H1 (cell line): ENCODE measurements at regions not wholly inside any gene's neighbourhood (a gene's known extent, or its start where the extent isn't known, plus 50 kb on each side); places are given as distances from the start of the nearest gene placed in this dataset.

ENCODE experiments used
- CTCF ChIA-PET: fragments of 300-600 bp; sonication (Branson Sonifier 250); formaldehyde crosslinking; loops from one replicate; lab custom pipeline; 2021; ENCODE audit not compliant: partially characterized antibody; lab: Charles Lee
- POLR2A ChIA-PET: fragments of 300-600 bp; sonication (Branson Sonifier 250); formaldehyde crosslinking; loops from one replicate; lab custom pipeline; 2021; ENCODE audit warnings: inconsistent platforms; ENCODE audit not compliant: partially characterized antibody; lab: Charles Lee
- DNase-seq, 2 experiments: peaks; one replicate each; pipeline versions ENCODE4 v3.0.0 to v3.0.0-alpha.2; 2010 to 2022; ENCODE audit warnings: low spot score in 2 of 2, low read depth in 1 of 2, mixed read lengths in 1 of 2
- FAIRE-seq: peaks from 2 replicates; lab custom pipeline; 2011; peaks lifted over from hg19 to GRCh38; lab: Jason Lieb, UNC
- H2AFZ ChIP-seq: 2 replicates; pipeline ENCODE4 v1.8.1; 2012; ENCODE audit warnings: low read length, inconsistent platforms
- H2AK5ac ChIP-seq: 2 replicates; pipeline ENCODE4 v1.6.1; 2013; ENCODE audit warnings: low read depth, low read length
- H2BK120ac ChIP-seq: replicated peaks from 2 replicates; pipeline ENCODE3; 2013; ENCODE audit warnings: low read depth, low read length, inconsistent platforms
- H2BK12ac ChIP-seq: 2 replicates; pipeline ENCODE4 v1.6.1; 2013; ENCODE audit warnings: low read depth, low read length
- H2BK15ac ChIP-seq: 2 replicates; pipeline ENCODE4 v1.6.1; 2013; ENCODE audit warnings: low read length
- H2BK20ac ChIP-seq: 2 replicates; pipeline ENCODE4 v1.6.1; 2013; ENCODE audit warnings: low read length
- H2BK5ac ChIP-seq: 2 replicates; pipeline ENCODE4 v1.6.1; 2013; ENCODE audit warnings: low read depth, low read length
- H3K14ac ChIP-seq: 2 replicates; pipeline ENCODE4 v1.6.1; 2013; ENCODE audit warnings: inconsistent platforms; ENCODE audit not compliant: insufficient read length
- H3K18ac ChIP-seq: 2 replicates; pipeline ENCODE4 v1.6.1; 2013; ENCODE audit warnings: low read length; ENCODE audit errors: extremely low read depth
- H3K23ac ChIP-seq: 2 replicates; pipeline ENCODE4 v1.6.1; 2013; ENCODE audit warnings: inconsistent platforms; ENCODE audit not compliant: insufficient read length
- H3K23me2 ChIP-seq: 2 replicates; pipeline ENCODE4 v1.6.1; 2013; ENCODE audit warnings: low read depth, low read length
- H3K27ac ChIP-seq: 2 replicates; pipeline ENCODE4 v1.6.1; 2011; ENCODE audit warnings: low read depth, low read length, inconsistent platforms
- H3K27me3 ChIP-seq, 4 experiments: replicated peaks in 1 of 4; 1 replicate in 1 of 4; 2 replicates in 3 of 4; pipeline versions ENCODE4 v1.6.1 to v1.8.1; 2011 to 2013; ENCODE audit warnings: low read length in 3 of 4, mild to moderate bottlenecking in 3 of 4, inconsistent platforms in 2 of 4, mixed read lengths in 2 of 4, moderate library complexity in 1 of 4; ENCODE audit not compliant: control insufficient read depth in 3 of 4, insufficient read depth in 3 of 4; ENCODE audit errors: extremely low read depth in 1 of 4
- H3K36me3 ChIP-seq, 4 experiments: 2 replicates each; pipeline versions ENCODE4 v1.6.1 to v1.8.1; 2011 to 2013; ENCODE audit warnings: mild to moderate bottlenecking in 4 of 4, low read length in 3 of 4, moderate library complexity in 2 of 4, control low read depth in 1 of 4, inconsistent platforms in 1 of 4; ENCODE audit not compliant: insufficient read depth in 4 of 4, control insufficient read depth in 2 of 4
- H3K4ac ChIP-seq: replicated peaks from 2 replicates; pipeline ENCODE3; 2013; ENCODE audit warnings: low read length, low read depth, mixed read lengths, inconsistent platforms; ENCODE audit not compliant: insufficient read length
- H3K4me1 ChIP-seq, 4 experiments: replicated peaks in 1 of 4; 1 replicate in 1 of 4; 2 replicates in 3 of 4; pipeline versions ENCODE4 v1.6.1 to v1.8.1; 2011 to 2013; ENCODE audit warnings: low read length in 3 of 4, inconsistent platforms in 2 of 4, mixed read lengths in 1 of 4; ENCODE audit not compliant: insufficient read depth in 4 of 4, control insufficient read depth in 3 of 4
- H3K4me2 ChIP-seq, 2 experiments: 2 replicates each; pipeline versions ENCODE4 v1.6.1 to v1.8.1; 2011 to 2013; ENCODE audit warnings: low read depth in 2 of 2, low read length in 2 of 2, control low read depth in 1 of 2, inconsistent platforms in 1 of 2, mild to moderate bottlenecking in 1 of 2; ENCODE audit not compliant: insufficient read depth in 1 of 2
- H3K4me3 ChIP-seq, 4 experiments: fragments of 200-600, 300-600 bp in 1 of 4; sonication (generic), shearing (Covaris generic), sonication (Bioruptor Twin) in 1 of 4; 2 replicates each; pipeline versions ENCODE4 v1.5.1 to v1.8.1; 2011 to 2016; ENCODE audit warnings: low read length in 4 of 4, low read depth in 3 of 4, control low read depth in 2 of 4, inconsistent platforms in 2 of 4, mild to moderate bottlenecking in 2 of 4, mixed read lengths in 1 of 4, moderate library complexity in 1 of 4; ENCODE audit not compliant: insufficient read depth in 2 of 4; ENCODE audit errors: extremely low read depth in 1 of 4
- H3K56ac ChIP-seq: replicated peaks from 2 replicates; pipeline ENCODE3; 2013; ENCODE audit warnings: low read depth, mild to moderate bottlenecking, mixed read lengths, low read length, inconsistent platforms; ENCODE audit not compliant: insufficient read length
- H3K79me1 ChIP-seq: 2 replicates; pipeline ENCODE4 v1.6.1; 2013; ENCODE audit warnings: low read depth, low read length, control low read depth
- H3K79me2 ChIP-seq, 2 experiments: 2 replicates each; pipeline versions ENCODE4 v1.6.1 to v1.8.1; 2012 to 2013; ENCODE audit warnings: low read length in 2 of 2, mild to moderate bottlenecking in 2 of 2, inconsistent platforms in 1 of 2; ENCODE audit not compliant: insufficient read depth in 2 of 2, control insufficient read depth in 1 of 2
- H3K9ac ChIP-seq, 4 experiments: replicated peaks in 1 of 4; 1 replicate in 1 of 4; 2 replicates in 3 of 4; pipeline versions ENCODE4 v1.6.1 to v1.8.1; 2011 to 2013; ENCODE audit warnings: low read depth in 3 of 4, low read length in 3 of 4, control low read depth in 2 of 4, mild to moderate bottlenecking in 2 of 4, moderate library complexity in 2 of 4, inconsistent platforms in 1 of 4; ENCODE audit errors: extremely low read depth in 1 of 4
- H3K9me3 ChIP-seq, 2 experiments: 2 replicates each; pipeline versions ENCODE4 v1.6.1 to v1.8.1; 2012 to 2013; ENCODE audit warnings: mild to moderate bottlenecking in 2 of 2, moderate library complexity in 2 of 2, control low read depth in 1 of 2, inconsistent platforms in 1 of 2, low read depth in 1 of 2, low read length in 1 of 2, mixed read lengths in 1 of 2; ENCODE audit not compliant: insufficient read depth in 2 of 2
- H4K20me1 ChIP-seq, 2 experiments: replicated peaks in 1 of 2; 2 replicates each; pipeline versions ENCODE3 to v1.8.1; 2011 to 2013; ENCODE audit warnings: inconsistent platforms in 2 of 2, low read length in 2 of 2, mild to moderate bottlenecking in 1 of 2; ENCODE audit not compliant: insufficient read depth in 2 of 2, control insufficient read depth in 1 of 2
- H4K5ac ChIP-seq: 2 replicates; pipeline ENCODE4 v1.6.1; 2013; ENCODE audit warnings: low read length, low read depth, mixed read lengths, inconsistent platforms; ENCODE audit not compliant: insufficient read length
- H4K8ac ChIP-seq: 2 replicates; pipeline ENCODE4 v1.8.0; 2013; ENCODE audit warnings: mild to moderate bottlenecking, moderate library complexity, low read length, inconsistent platforms; ENCODE audit not compliant: insufficient read depth; ENCODE audit errors: extremely low read depth
- H4K91ac ChIP-seq: replicated peaks from 2 replicates; pipeline ENCODE3; 2013; ENCODE audit warnings: low read length, mixed read lengths, inconsistent platforms; ENCODE audit not compliant: insufficient read length
- BACH1 ChIP-seq: IDR thresholded peaks from 2 replicates; pipeline ENCODE4 v1.6.1; 2012; ENCODE audit warnings: low read length, improper control_type of control experiment
- CBX5 ChIP-seq: fragments of 300-800, 300-1000 bp; sonication (generic); IDR thresholded peaks from 2 replicates; pipeline ENCODE4 v1.7.1; 2016; ENCODE audit warnings: antibody characterized with exemption, low read length, low read depth
- CTBP2 ChIP-seq: IDR thresholded peaks from 2 replicates; pipeline ENCODE4 v1.7.0; 2011; ENCODE audit warnings: borderline replicate concordance, mild to moderate bottlenecking, moderate library complexity, mixed read lengths, low read length; ENCODE audit not compliant: insufficient read depth, insufficient read length
- FOSL1 ChIP-seq: IDR thresholded peaks from 2 replicates; pipeline ENCODE4 v1.6.1; 2011; ENCODE audit warnings: mild to moderate bottlenecking, low read depth, low read length, moderate library complexity; ENCODE audit not compliant: insufficient read depth
- HDAC6 ChIP-seq: IDR thresholded peaks from one replicate; pipeline ENCODE4 v1.7.1; 2012; ENCODE audit warnings: low read depth, mild to moderate bottlenecking, inconsistent platforms, low read length, moderate library complexity
- NANOG ChIP-seq: IDR thresholded peaks from 2 replicates; pipeline ENCODE4 v1.6.1; 2011; ENCODE audit warnings: low read length, low read depth, mild to moderate bottlenecking, inconsistent platforms; ENCODE audit not compliant: insufficient read depth, poor library complexity, severe bottlenecking
- POLR2A ChIP-seq, 2 experiments: IDR thresholded peaks; 1 replicate in 1 of 2; 2 replicates in 1 of 2; pipeline ENCODE4 v1.6.1; 2011; ENCODE audit warnings: low read depth in 2 of 2, low read length in 2 of 2, mild to moderate bottlenecking in 2 of 2; ENCODE audit errors: control extremely low read depth in 1 of 2
- RAD21 ChIP-seq, 2 experiments: IDR thresholded peaks in 1 of 2; conservative IDR thresholded peaks in 1 of 2; 2 replicates each; pipeline ENCODE4 v1.6.1; 2011; ENCODE audit warnings: low read depth in 2 of 2, low read length in 2 of 2, improper control_type of control experiment in 1 of 2, inconsistent platforms in 1 of 2, mild to moderate bottlenecking in 1 of 2, moderate library complexity in 1 of 2
- SAP30 ChIP-seq: fragments of 300-600 bp; sonication (generic); IDR thresholded peaks from 2 replicates; pipeline ENCODE4 v1.7.1; 2012; ENCODE audit warnings: low read length, moderate library complexity, mild to moderate bottlenecking, inconsistent platforms; ENCODE audit not compliant: insufficient read depth, insufficient replicate concordance
- ZNF274 ChIP-seq: IDR thresholded peaks from 2 replicates; pipeline ENCODE4 v1.7.0; 2012; ENCODE audit warnings: low read length, borderline replicate concordance; ENCODE audit errors: extremely low read depth
- WGBS, 2 experiments: shearing (Covaris generic) in 1 of 2; methylation state at CpG; one replicate each; pipeline versions ENCODE4 v1.1.6 to v1.1.7; 2013 to 2015; ENCODE audit warnings: low lambda C conversion rate in 2 of 2, mixed read lengths in 2 of 2, inconsistent platforms in 1 of 2, low coverage in 1 of 2, missing lambda C conversion rate in 1 of 2; ENCODE audit not compliant: insufficient replicate concordance in 2 of 2, insufficient coverage in 1 of 2, insufficient read length in 1 of 2; ENCODE audit errors: extremely low coverage in 1 of 2, missing lambda C conversion rate in 1 of 2; 5-methylcytosine and 5-hydroxymethylcytosine counted together
- TF ChIP-seq, protein P1 (sequence below), 3 experiments: IDR thresholded peaks; 1 replicate in 2 of 3; 2 replicates in 1 of 3; pipeline versions ENCODE4 v1.5.1 to v1.6.1; 2011; ENCODE audit warnings: low read length in 3 of 3, mild to moderate bottlenecking in 3 of 3, inconsistent platforms in 2 of 3, low read depth in 1 of 3, moderate library complexity in 1 of 3; ENCODE audit not compliant: insufficient read depth in 1 of 3; ENCODE audit errors: control extremely low read depth in 1 of 3

- no peaks in the 10 kb centered on the region for H3K36me3 ChIP-seq
- POLR2A ChIA-PET = no interaction called here
- TF ChIP-seq SAP30 (no peak), NANOG (no peak), CTBP2 (no peak), BACH1 (no peak), CBX5 (no peak), RAD21 (IDR thresholded peaks at IDR 0.05 in 1 of 2, conservative IDR thresholded peaks at IDR 0.05 in 1 of 2; ENCODE audit: low read depth in 2 of 2, low read length in 2 of 2) (no peak), HDAC6 (no peak), POLR2A (IDR thresholded peaks at IDR 0.05; ENCODE audit: control extremely low read depth in 1 of 2, low read depth in 2 of 2, low read length in 2 of 2) (no peak), ZNF274 (no peak), FOSL1 (no peak)
- TF ChIP-seq, protein P1, sequence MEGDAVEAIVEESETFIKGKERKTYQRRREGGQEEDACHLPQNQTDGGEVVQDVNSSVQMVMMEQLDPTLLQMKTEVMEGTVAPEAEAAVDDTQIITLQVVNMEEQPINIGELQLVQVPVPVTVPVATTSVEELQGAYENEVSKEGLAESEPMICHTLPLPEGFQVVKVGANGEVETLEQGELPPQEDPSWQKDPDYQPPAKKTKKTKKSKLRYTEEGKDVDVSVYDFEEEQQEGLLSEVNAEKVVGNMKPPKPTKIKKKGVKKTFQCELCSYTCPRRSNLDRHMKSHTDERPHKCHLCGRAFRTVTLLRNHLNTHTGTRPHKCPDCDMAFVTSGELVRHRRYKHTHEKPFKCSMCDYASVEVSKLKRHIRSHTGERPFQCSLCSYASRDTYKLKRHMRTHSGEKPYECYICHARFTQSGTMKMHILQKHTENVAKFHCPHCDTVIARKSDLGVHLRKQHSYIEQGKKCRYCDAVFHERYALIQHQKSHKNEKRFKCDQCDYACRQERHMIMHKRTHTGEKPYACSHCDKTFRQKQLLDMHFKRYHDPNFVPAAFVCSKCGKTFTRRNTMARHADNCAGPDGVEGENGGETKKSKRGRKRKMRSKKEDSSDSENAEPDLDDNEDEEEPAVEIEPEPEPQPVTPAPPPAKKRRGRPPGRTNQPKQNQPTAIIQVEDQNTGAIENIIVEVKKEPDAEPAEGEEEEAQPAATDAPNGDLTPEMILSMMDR (IDR thresholded peaks at IDR 0.05; ENCODE audit: control extremely low read depth in 1 of 3, insufficient read depth in 1 of 3, low read depth in 1 of 3, low read length in 3 of 3) = no peak
These were observed 60.7 kb upstream of the CNEP1R1 start for GRCh38 chr16:49964316-49964715.

More at GRCh38 chr16:49964316-49964715, 60.7 kb upstream of the CNEP1R1 start:
- H4K91ac ChIP-seq = no peak overlapping the region
- H4K8ac ChIP-seq = no peak overlapping the region
- H3K14ac ChIP-seq = no peak overlapping the region
- CTCF ChIA-PET = no interaction called here
- no peak overlapping the region for H2BK15ac ChIP-seq
- no peak overlapping the region for H3K18ac ChIP-seq
- H3K56ac ChIP-seq = no peak overlapping the region
- no peak overlapping the region for H3K4ac ChIP-seq
- no peak overlapping the region for H2BK5ac ChIP-seq
- no peak overlapping the region for H3K23ac ChIP-seq
- no peak overlapping the region for H3K27ac ChIP-seq
- WGBS, 2 experiments = 81% methylated on average over 4 of the region's 4 CpGs; no CpG with 5 or more reads in 1 of the 2 experiments
- H3K4me2 ChIP-seq = no peak overlapping the region
- no peak overlapping the region for H2AK5ac ChIP-seq
- H3K79me1 ChIP-seq = no peaks in the 10 kb centered on the region
- no peak overlapping the region for H2BK12ac ChIP-seq
- H3K9ac ChIP-seq = no peak overlapping the region
- no peak overlapping the region for H4K5ac ChIP-seq
- no peak overlapping the region for H2BK120ac ChIP-seq
- DNase-seq (no peak), FAIRE-seq (no peak)
- H3K27me3 ChIP-seq = no peaks in the 10 kb centered on the region
- H4K20me1 ChIP-seq = no peaks in the 10 kb centered on the region
- H3K4me1 ChIP-seq = no peaks in the 10 kb centered on the region
- no peak overlapping the region for H2BK20ac ChIP-seq
- H3K79me2 ChIP-seq = no peaks in the 10 kb centered on the region
- H3K4me3 ChIP-seq = no peak overlapping the region
- no peaks in the 10 kb centered on the region for H3K23me2 ChIP-seq
- H2AFZ ChIP-seq = no peak overlapping the region
- H3K9me3 ChIP-seq = no peaks in the 10 kb centered on the region
